ENCODE measurements at regions not wholly inside any gene's neighbourhood (a gene's known extent, or its start where the extent isn't known, plus 50 kb on each side); places are given as distances from the start of the nearest gene placed in this dataset.

- no peak for ATAC-seq (ENCODE audit: low FRiP score)
- no peak for TF ChIP-seq CTCF (IDR thresholded peaks at IDR 0.05)
- DNase-seq (ENCODE audit: low spot score) = no peak
These were observed 1473.6 kb downstream of the BRD1 start for GRCh38 chr22:48354096-48354495.

- ATAC-seq (ENCODE audit: low FRiP score) = no peak
- no peak for TF ChIP-seq CTCF (IDR thresholded peaks at IDR 0.05)
- no peak for DNase-seq (ENCODE audit: low spot score)
These were observed 1474.3 kb downstream of the BRD1 start for GRCh38 chr22:48353116-48353947.

GRCh38 chr22:48352086-48352911 lies 1475.4 kb downstream of the BRD1 start:
- DNase-seq (ENCODE audit: low spot score) = no peak
- no peak for ATAC-seq (ENCODE audit: low FRiP score)
- TF ChIP-seq CTCF (IDR thresholded peaks at IDR 0.05) = no peak

- ATAC-seq (ENCODE audit: low FRiP score) = no peak
- no peak for DNase-seq (ENCODE audit: low spot score)
- TF ChIP-seq CTCF (IDR thresholded peaks at IDR 0.05) = no peak
These were observed 1476.1 kb downstream of the BRD1 start for GRCh38 chr22:48351376-48352085.

GRCh38 chr22:48350456-48350855 lies 1477.2 kb downstream of the BRD1 start:
- no peak for TF ChIP-seq CTCF (IDR thresholded peaks at IDR 0.05)
- DNase-seq (ENCODE audit: low spot score) (no peak), ATAC-seq (ENCODE audit: low FRiP score) (no peak)

GRCh38 chr22:48348855-48349254 lies 1478.8 kb downstream of the BRD1 start:
- no peak for TF ChIP-seq CTCF (IDR thresholded peaks at IDR 0.05)
- DNase-seq (ENCODE audit: low spot score) (no peak), ATAC-seq (ENCODE audit: low FRiP score) (no peak)

Data from omental fat pad (tissue), 3 donors.